ENCODE measurements at regions not wholly inside any gene's neighbourhood (a gene's known extent, or its start where the extent isn't known, plus 50 kb on each side); places are given as distances from the start of the nearest gene placed in this dataset.

- no peak for DNase-seq
- Histone ChIP-seq H3K36me3 (ENCODE audit: low read depth) (no peaks in the 10 kb centered on the region), H3K27ac (no peak overlapping the region), H3K4me1 (replicated peaks; ENCODE audit: insufficient read depth) (no peaks in the 10 kb centered on the region), H3F3A (ENCODE audit: insufficient read depth, low read depth) (no peaks in the 10 kb centered on the region), H3K9me3 (ENCODE audit: insufficient read depth, low read depth) (no peaks in the 10 kb centered on the region), H3K4me3 (no peak overlapping the region), H3K27me3 (ENCODE audit: insufficient read depth, low read depth) (no peaks in the 10 kb centered on the region), H3K4me2 (no peak overlapping the region), H2AFZ (no peak overlapping the region), H3K9me2 (ENCODE audit: insufficient read depth) (no peaks in the 10 kb centered on the region), H3K79me2 (ENCODE audit: low read depth) (no peaks in the 10 kb centered on the region), H4K20me1 (ENCODE audit: insufficient read depth) (no peaks in the 10 kb centered on the region)
- TF ChIP-seq CTCF (conservative IDR thresholded peaks at IDR 0.05) (no peak), EZH2 (IDR thresholded peaks at IDR 0.05; ENCODE audit: low read depth) (no peak)
- POLR2A ChIA-PET (ENCODE audit: unreplicated experiment): no interaction called here
- CTCF ChIA-PET: no interaction called here
- no TSS peak for BruUV-seq (replicated peaks)
- intact Hi-C loops (cut with micrococcal nuclease; ENCODE audit: unreplicated experiment): no loop called here
Measured at GRCh38 chr5:171582849-171583248, 163.4 kb downstream of the FGF18 start.

- CTCF ChIA-PET: interaction anchor here (0.6 kb wide), 1 partner anchor 10 kb away, joined by 3 read pairs; no protein-coding TSS in a partner anchor
- no peaks in the 10 kb centered on the region for H3K36me3 ChIP-seq (ENCODE audit: low read depth)
- H3K4me2 ChIP-seq: no peak overlapping the region
- no peak overlapping the region for H3K4me3 ChIP-seq
- H2AFZ ChIP-seq: no peak overlapping the region
- H3K9me3 ChIP-seq (ENCODE audit: insufficient read depth, low read depth): no peaks in the 10 kb centered on the region
- intact Hi-C loops (cut with micrococcal nuclease; ENCODE audit: unreplicated experiment): no loop called here
- H3K4me1 ChIP-seq (replicated peaks; ENCODE audit: insufficient read depth): no peaks in the 10 kb centered on the region
- H4K20me1 ChIP-seq (ENCODE audit: insufficient read depth): no peaks in the 10 kb centered on the region
- no TSS peak for BruUV-seq (replicated peaks)
- H3K79me2 ChIP-seq (ENCODE audit: low read depth): no peaks in the 10 kb centered on the region
- H3K27me3 ChIP-seq (ENCODE audit: insufficient read depth, low read depth): no peaks in the 10 kb centered on the region
- H3K27ac ChIP-seq: no peak overlapping the region
- POLR2A ChIA-PET (ENCODE audit: unreplicated experiment): no interaction called here
- H3K9me2 ChIP-seq (ENCODE audit: insufficient read depth): no peaks in the 10 kb centered on the region
- TF ChIP-seq CTCF (conservative IDR thresholded peaks at IDR 0.05) (no peak), EZH2 (IDR thresholded peaks at IDR 0.05; ENCODE audit: low read depth) (no peak)
- no peaks in the 10 kb centered on the region for H3F3A ChIP-seq (ENCODE audit: insufficient read depth, low read depth)
- DNase-seq: no peak
Measured at GRCh38 chr5:171585981-171586380, 166.5 kb downstream of the FGF18 start.

- H3K9me3 ChIP-seq (ENCODE audit: insufficient read depth, low read depth): no peaks in the 10 kb centered on the region
- TF ChIP-seq EZH2 (IDR thresholded peaks at IDR 0.05; ENCODE audit: low read depth) (no peak), CTCF (conservative IDR thresholded peaks at IDR 0.05) (no peak)
- no peaks in the 10 kb centered on the region for H3K36me3 ChIP-seq (ENCODE audit: low read depth)
- CTCF ChIA-PET: no interaction called here
- no TSS peak for BruUV-seq (replicated peaks)
- intact Hi-C loops (cut with micrococcal nuclease; ENCODE audit: unreplicated experiment): no loop called here
- POLR2A ChIA-PET (ENCODE audit: unreplicated experiment): no interaction called here
- no peaks in the 10 kb centered on the region for H3K79me2 ChIP-seq (ENCODE audit: low read depth)
- no peak for DNase-seq
- H3K27me3 ChIP-seq (ENCODE audit: insufficient read depth, low read depth): no peaks in the 10 kb centered on the region
- H2AFZ ChIP-seq: no peak overlapping the region
- no peaks in the 10 kb centered on the region for H4K20me1 ChIP-seq (ENCODE audit: insufficient read depth)
- no peak overlapping the region for H3K4me3 ChIP-seq
- no peak overlapping the region for H3K27ac ChIP-seq
- H3K4me2 ChIP-seq: no peak overlapping the region
- no peaks in the 10 kb centered on the region for H3K9me2 ChIP-seq (ENCODE audit: insufficient read depth)
- H3K4me1 ChIP-seq (replicated peaks; ENCODE audit: insufficient read depth): no peaks in the 10 kb centered on the region
- H3F3A ChIP-seq (ENCODE audit: insufficient read depth, low read depth): no peaks in the 10 kb centered on the region
Measured at GRCh38 chr5:171586436-171586835, 167.0 kb downstream of the FGF18 start.
